Neural cell (in vitro differentiated cells): ENCODE measurements at regions not wholly inside any gene's neighbourhood (a gene's known extent, or its start where the extent isn't known, plus 50 kb on each side); places are given as distances from the start of the nearest gene placed in this dataset.
"Not testable (repeated sequence)": the region's sequence is repeated elsewhere in the genome, so short reads cannot be mapped to it uniquely, and the experiment has no call there.

Source experiments
- H2AFZ ChIP-seq: fragments of 200-600, 300-800 bp; sonication (generic), shearing (Covaris generic); 2 replicates; pipeline ENCODE4 v1.6.0; 2014; ENCODE audit warnings: low read depth, mild to moderate bottlenecking, antibody characterized with exemption, low read length, moderate library complexity
- H3F3A ChIP-seq: fragments of 200-600 bp; shearing (Covaris generic); 2 replicates; pipeline ENCODE4 v1.6.1; 2016; ENCODE audit warnings: mild to moderate bottlenecking, moderate library complexity, mixed read lengths, antibody characterized with exemption, low read length; ENCODE audit not compliant: insufficient read depth, poor library complexity, severe bottlenecking
- H3K27ac ChIP-seq: fragments of 200-600, 300-800 bp; sonication (generic), shearing (Covaris generic); 2 replicates; pipeline ENCODE4 v1.5.1; 2014; ENCODE audit warnings: mild to moderate bottlenecking, low read length, moderate library complexity
- H3K27me3 ChIP-seq: fragments of 300-800, 200-600 bp; sonication (generic), shearing (Covaris generic); 2 replicates; pipeline ENCODE4 v1.6.0; 2014; ENCODE audit warnings: mild to moderate bottlenecking, low read depth, low read length, moderate library complexity; ENCODE audit not compliant: insufficient read depth
- H3K36me3 ChIP-seq: fragments of 300-800, 200-600 bp; sonication (generic), shearing (Covaris generic); 2 replicates; pipeline ENCODE4 v1.5.1; 2014; ENCODE audit warnings: mild to moderate bottlenecking, antibody characterized with exemption, low read length, moderate library complexity; ENCODE audit not compliant: insufficient read depth
- H3K4me2 ChIP-seq: fragments of 300-800, 200-600 bp; sonication (generic), shearing (Covaris generic); 2 replicates; pipeline ENCODE4 v1.6.0; 2014; ENCODE audit warnings: mild to moderate bottlenecking, low read length
- H3K4me3 ChIP-seq: fragments of 300-800, 200-600 bp; sonication (generic), shearing (Covaris generic); 2 replicates; pipeline ENCODE4 v1.5.1; 2014; ENCODE audit warnings: mild to moderate bottlenecking, low read length, moderate library complexity
- H3K79me2 ChIP-seq: fragments of 200-600 bp; shearing (Covaris generic); replicated peaks from 2 replicates; pipeline ENCODE4 v1.6.0; 2014; ENCODE audit warnings: mild to moderate bottlenecking, low read length, moderate library complexity; ENCODE audit not compliant: insufficient read depth
- H3K9ac ChIP-seq: fragments of 300-800, 200-600 bp; sonication (generic), shearing (Covaris generic); 2 replicates; pipeline ENCODE4 v1.6.1; 2016; ENCODE audit warnings: mild to moderate bottlenecking, low read length, mixed read lengths
- H3K9me2 ChIP-seq: fragments of 200-600 bp; shearing (Covaris generic); 2 replicates; pipeline ENCODE4 v1.6.1; 2016; ENCODE audit warnings: mild to moderate bottlenecking, low read length, mixed read lengths; ENCODE audit not compliant: insufficient read depth
- H3K9me3 ChIP-seq: fragments of 200-600, 300-800 bp; sonication (generic), shearing (Covaris generic); 2 replicates; pipeline ENCODE4 v1.6.1; 2016; ENCODE audit warnings: mild to moderate bottlenecking, mixed run types, low read length, moderate library complexity, mixed read lengths
- H4K20me1 ChIP-seq: fragments of 200-600 bp; shearing (Covaris generic); 2 replicates; pipeline ENCODE4 v1.6.1; 2016; ENCODE audit warnings: mild to moderate bottlenecking, mixed run types; ENCODE audit not compliant: insufficient read depth
- CTCF ChIP-seq: fragments of 450-650 bp; IDR thresholded peaks from 2 replicates; pipeline ENCODE4 v1.5.1; 2014; ENCODE audit warnings: antibody characterized with exemption, mild to moderate bottlenecking, moderate library complexity; ENCODE audit not compliant: poor library complexity, severe bottlenecking
- EZH2 ChIP-seq: fragments of 200-600, 300-800 bp; shearing (Covaris generic), sonication (generic); IDR thresholded peaks from 2 replicates; pipeline ENCODE4 v1.6.1; 2014; ENCODE audit warnings: antibody characterized with exemption, low read length, borderline replicate concordance, mild to moderate bottlenecking; ENCODE audit not compliant: insufficient read depth, poor library complexity, severe bottlenecking
- MXI1 ChIP-seq: fragments of 450-650 bp; conservative IDR thresholded peaks from 2 replicates; pipeline ENCODE4 v1.6.1; 2014; ENCODE audit warnings: antibody characterized with exemption, mild to moderate bottlenecking; ENCODE audit not compliant: poor library complexity, severe bottlenecking
- REST ChIP-seq: IDR thresholded peaks from 2 replicates; pipeline ENCODE4 v1.6.1; 2012; ENCODE audit warnings: borderline replicate concordance
- TAF1 ChIP-seq: IDR thresholded peaks from 2 replicates; pipeline ENCODE4 v1.6.1; 2012; ENCODE audit warnings: low read depth

- H3K79me2 ChIP-seq, result no peaks in the 10 kb centered on the region
- no peak overlapping the region for H3K4me3 ChIP-seq
- H3K9me3 ChIP-seq, result no peaks in the 10 kb centered on the region
- H3K4me2 ChIP-seq, result no peak overlapping the region
- no peak overlapping the region for H2AFZ ChIP-seq
- TF ChIP-seq EZH2 (no peak), TAF1 (no peak), CTCF (no peak), REST (no peak)
- H3F3A ChIP-seq, result no peaks in the 10 kb centered on the region
- H4K20me1 ChIP-seq, result no peaks in the 10 kb centered on the region
- no peaks in the 10 kb centered on the region for H3K36me3 ChIP-seq
- no peak overlapping the region for H3K27ac ChIP-seq
- no peaks in the 10 kb centered on the region for H3K9me2 ChIP-seq
- no peaks in the 10 kb centered on the region for H3K27me3 ChIP-seq
- H3K9ac ChIP-seq, result no peak overlapping the region
Observed at GRCh38 chr7:131081308-131081707, 246.4 kb upstream of the MKLN1 start.

- Histone ChIP-seq H3K79me2 (no peaks in the 10 kb centered on the region), H3K9me2 (no peaks in the 10 kb centered on the region), H3F3A (no peaks in the 10 kb centered on the region), H3K27me3 (no peaks in the 10 kb centered on the region), H3K36me3 (no peaks in the 10 kb centered on the region), H3K27ac (no peak overlapping the region), H3K9me3 (no peaks in the 10 kb centered on the region), H4K20me1 (no peaks in the 10 kb centered on the region), H2AFZ (no peak overlapping the region), H3K4me2 (no peak overlapping the region), H3K4me3 (no peak overlapping the region), H3K9ac (no peak overlapping the region)
- TF ChIP-seq MXI1 (no peak), EZH2 (no peak)
Observed at GRCh38 chr7:131083781-131084180, 243.9 kb upstream of the MKLN1 start.

GRCh38 chr7:131084336-131084735 lies 243.3 kb upstream of the MKLN1 start:
- not testable (repeated sequence) for H3K27me3 ChIP-seq, H3K4me3 ChIP-seq, H3K36me3 ChIP-seq, H3F3A ChIP-seq, H3K9me2 ChIP-seq, H2AFZ ChIP-seq, H3K4me2 ChIP-seq, H3K9ac ChIP-seq, H4K20me1 ChIP-seq, H3K9me3 ChIP-seq, H3K27ac ChIP-seq, H3K79me2 ChIP-seq
